HG03442 (cell line): ENCODE measurements at regions not wholly inside any gene's neighbourhood (a gene's known extent, or its start where the extent isn't known, plus 50 kb on each side); places are given as distances from the start of the nearest gene placed in this dataset.

ENCODE experiments used
- ATAC-seq: cut with Tn5 transposase; IDR thresholded peaks from one replicate; pipeline ENCODE4 v1.9.1; 2021; ENCODE audit warnings: mild to moderate bottlenecking, moderate library complexity; ENCODE audit not compliant: unreplicated experiment

DNA sequence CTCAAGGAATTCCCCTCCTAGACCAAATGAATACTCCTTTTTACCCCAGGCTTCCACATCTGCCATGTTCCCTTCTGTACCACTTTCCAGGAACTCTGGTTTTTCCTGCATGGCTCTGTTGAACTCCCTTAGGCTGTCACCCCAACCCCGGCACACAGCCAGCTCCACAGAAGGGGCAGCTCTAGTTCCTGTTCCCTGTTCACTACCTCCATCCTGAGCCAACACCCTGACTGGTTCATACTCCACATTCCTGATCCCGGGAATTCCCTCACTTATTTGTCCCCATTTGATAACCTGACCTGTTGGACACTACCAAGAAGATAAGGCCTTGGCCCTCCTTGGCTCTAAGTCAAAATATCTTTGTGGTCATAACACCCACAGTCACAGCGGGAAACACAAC is 280.9 kb upstream of the RAB6C start:
- ATAC-seq = no peak

GRCh38 chr2:129699781-129700573 is 279.5 kb upstream of the RAB6C start:
- no peak for ATAC-seq

GRCh38 chr2:129702416-129703176 is 276.9 kb upstream of the RAB6C start:
- no peak for ATAC-seq

GRCh38 chr2:129705085-129705484 is 274.4 kb upstream of the RAB6C start:
- ATAC-seq = no peak

GRCh38 chr2:129707800-129708199 is 271.7 kb upstream of the RAB6C start:
- no peak for ATAC-seq

DNA sequence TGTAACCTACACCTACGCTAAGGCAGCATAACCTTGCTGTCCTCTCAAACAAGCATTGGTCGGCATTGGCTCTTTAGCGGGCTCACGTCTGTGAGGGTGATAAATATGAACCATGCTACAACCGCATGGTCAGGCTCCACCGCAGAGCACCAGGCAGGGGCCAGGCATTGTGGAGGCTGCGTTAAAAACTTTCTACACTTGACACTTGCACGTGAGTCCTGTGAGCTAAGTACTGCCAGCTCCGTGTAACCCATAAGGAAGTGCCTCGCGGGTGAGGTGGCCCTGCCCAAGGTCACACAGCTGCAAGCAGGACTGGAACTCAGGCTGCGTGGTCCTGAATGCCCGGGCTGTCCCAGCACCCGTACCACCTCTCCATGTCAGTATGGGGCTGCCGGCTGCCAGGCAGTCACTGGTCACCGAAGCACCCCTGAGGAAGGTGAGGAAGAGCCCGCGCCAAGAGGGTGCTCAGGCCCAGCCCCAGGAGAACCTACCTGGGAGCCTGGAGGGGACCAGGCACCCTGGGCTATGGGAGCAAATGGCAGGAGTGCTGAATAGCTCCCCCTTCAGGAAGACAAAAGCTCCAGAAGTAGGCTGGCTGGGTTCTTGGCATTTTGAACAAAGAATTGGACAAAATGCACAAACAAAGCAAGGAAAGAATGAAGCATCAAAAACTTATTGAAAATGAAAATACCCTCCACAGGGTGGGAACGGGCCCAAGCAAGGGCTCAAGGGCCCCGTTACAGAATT is 271.1 kb upstream of the RAB6C start:
- ATAC-seq = no peak

GRCh38 chr2:129709001-129709955 is 270.2 kb upstream of the RAB6C start:
- ATAC-seq = no peak

GRCh38 chr2:129709956-129710598 is 269.4 kb upstream of the RAB6C start:
- no peak for ATAC-seq

- ATAC-seq = no peak
Observed at GRCh38 chr2:129710670-129711495, 268.6 kb upstream of the RAB6C start.

GRCh38 chr2:129711816-129712675 is 267.4 kb upstream of the RAB6C start:
- no peak for ATAC-seq

DNA sequence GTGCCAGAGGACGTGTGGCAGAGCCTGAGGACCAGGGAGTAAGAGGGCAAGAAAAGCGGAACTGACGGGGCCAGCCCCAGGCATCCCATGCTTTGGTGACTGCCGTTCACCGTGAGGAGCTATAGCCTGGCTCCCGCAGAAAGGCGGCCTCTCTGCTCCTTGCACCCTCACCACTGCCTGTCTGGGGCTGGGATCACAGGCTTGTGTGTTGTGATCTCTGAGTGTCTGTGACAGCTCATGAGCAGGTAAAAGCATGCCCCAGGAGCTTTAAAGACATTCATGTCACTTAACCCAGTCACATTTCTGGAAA is 266.8 kb upstream of the RAB6C start:
- ATAC-seq = no peak

GRCh38 chr2:129713337-129713736 is 266.1 kb upstream of the RAB6C start:
- ATAC-seq = no peak

DNA sequence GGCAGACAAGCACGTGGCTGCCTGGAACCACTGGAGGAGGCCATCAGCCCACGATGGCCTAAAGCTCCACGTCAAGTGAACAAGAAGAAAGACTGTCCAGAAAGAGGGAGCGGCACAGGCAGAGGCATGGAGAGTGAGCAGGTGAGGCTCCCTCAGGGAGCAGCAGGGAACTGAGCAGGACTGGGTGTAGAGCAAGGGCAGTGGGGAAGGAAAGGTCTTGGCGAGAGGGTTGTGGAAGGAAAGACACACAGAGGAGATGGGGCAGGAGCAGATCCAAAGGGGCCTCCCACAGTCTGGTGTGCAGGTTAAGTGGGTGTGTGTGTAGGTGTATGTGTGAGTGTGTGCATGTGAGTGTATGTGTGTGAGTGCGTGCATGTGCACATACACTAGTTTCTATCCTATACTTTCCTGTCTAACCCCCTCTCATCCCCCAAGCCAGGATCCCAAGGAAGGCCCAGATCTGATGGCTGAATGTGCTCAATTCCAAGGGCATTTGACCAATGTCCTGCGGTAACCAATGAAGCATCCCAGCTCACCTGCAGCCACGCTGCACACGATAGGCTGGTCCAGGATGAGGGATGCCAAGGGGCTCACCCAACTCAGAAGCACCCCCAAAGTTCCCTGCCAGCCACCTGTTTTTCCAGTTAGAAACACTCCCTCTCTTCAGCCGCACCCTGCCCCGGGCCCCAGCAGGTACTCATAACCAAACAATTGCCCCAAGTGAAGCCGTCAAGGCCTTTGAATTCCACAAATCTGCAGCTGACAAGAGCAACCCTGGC is 262.5 kb upstream of the RAB6C start:
- no peak for ATAC-seq

- ATAC-seq = no peak
Observed at GRCh38 chr2:129717560-129718130, 261.8 kb upstream of the RAB6C start.

GRCh38 chr2:129719335-129719734 is 260.1 kb upstream of the RAB6C start:
- no peak for ATAC-seq

DNA sequence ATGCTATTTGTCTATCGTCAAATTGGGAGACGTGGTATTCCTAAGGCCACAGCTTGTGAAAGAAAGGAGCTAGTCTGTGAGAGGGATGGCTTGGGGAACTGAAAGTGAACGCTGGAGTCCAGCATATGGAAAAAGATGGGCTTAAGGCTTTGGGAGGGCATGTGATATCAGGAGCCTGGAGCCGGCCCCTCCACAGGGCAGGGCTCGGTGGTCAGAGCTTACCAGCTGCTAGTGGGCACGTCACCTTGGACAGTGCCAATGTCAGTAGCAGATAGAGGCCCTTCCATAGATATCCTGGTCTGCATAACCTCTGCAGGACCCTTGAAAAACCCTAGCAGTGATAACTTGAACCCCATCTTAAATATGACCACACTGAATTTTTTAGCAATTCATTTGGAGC is 259.1 kb upstream of the RAB6C start:
- ATAC-seq = no peak

DNA sequence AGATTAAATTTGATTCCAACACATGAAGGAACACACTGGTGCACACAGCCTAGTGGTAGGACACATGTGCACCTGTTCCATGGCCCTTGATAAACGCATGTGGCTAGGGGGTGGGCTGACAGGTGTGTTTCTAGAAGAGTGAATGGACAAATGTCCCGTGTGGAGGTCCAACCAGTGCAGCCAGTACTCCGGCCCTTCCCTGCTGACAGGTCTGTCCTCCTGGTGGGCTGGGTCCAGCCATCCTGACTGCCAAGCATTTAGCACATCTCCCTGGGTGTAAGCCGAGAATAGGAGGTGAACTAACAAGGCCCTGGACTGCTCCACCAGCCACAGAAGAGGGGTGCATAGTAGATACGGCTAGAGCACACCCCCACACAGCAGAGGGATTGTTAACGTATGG is 258.7 kb upstream of the RAB6C start:
- no peak for ATAC-seq
